GM18520 (cell line): ENCODE measurements at regions not wholly inside any gene's neighbourhood (a gene's known extent, or its start where the extent isn't known, plus 50 kb on each side); places are given as distances from the start of the nearest gene placed in this dataset.
"Not testable (repeated sequence)": the region's sequence is repeated elsewhere in the genome, so short reads cannot be mapped to it uniquely, and the experiment has no call there.

Experiments used
- ATAC-seq: cut with Tn5 transposase; IDR thresholded peaks from one replicate; pipeline ENCODE4 v1.9.1; 2021; ENCODE audit not compliant: unreplicated experiment

- no peak for ATAC-seq
Observed at GRCh38 chr3:67979342-67979741, 324.9 kb upstream of the SUCLG2 start.

GRCh38 chr3:67977762-67978161 is 323.4 kb upstream of the SUCLG2 start:
- ATAC-seq = no peak

GRCh38 chr3:67976663-67977062 is 322.3 kb upstream of the SUCLG2 start:
- ATAC-seq = no peak

GRCh38 chr3:67964596-67964995 is 310.2 kb upstream of the SUCLG2 start:
- no peak for ATAC-seq

- no peak for ATAC-seq
Observed at GRCh38 chr3:67957268-67957667, 302.9 kb upstream of the SUCLG2 start.

- no peak for ATAC-seq
Observed at GRCh38 chr3:67947808-67948508, 293.5 kb upstream of the SUCLG2 start.

- ATAC-seq = no peak
Observed at GRCh38 chr3:67946436-67946835, 292.0 kb upstream of the SUCLG2 start.

GRCh38 chr3:67943546-67943945 is 289.1 kb upstream of the SUCLG2 start:
- no peak for ATAC-seq

- no peak for ATAC-seq
Observed at GRCh38 chr3:67941433-67942030, 287.1 kb upstream of the SUCLG2 start.

GRCh38 chr3:67940210-67940952 is 286.0 kb upstream of the SUCLG2 start:
- no peak for ATAC-seq

GRCh38 chr3:67937498-67938118 is 283.2 kb upstream of the SUCLG2 start:
- no peak for ATAC-seq

GRCh38 chr3:67930394-67930793 is 276.0 kb upstream of the SUCLG2 start:
- ATAC-seq = not testable (repeated sequence)

GRCh38 chr3:67923796-67924195 is 269.4 kb upstream of the SUCLG2 start:
- ATAC-seq = no peak

- no peak for ATAC-seq
Observed at GRCh38 chr3:67920969-67921368, 266.6 kb upstream of the SUCLG2 start.

GRCh38 chr3:67920311-67920710 is 265.9 kb upstream of the SUCLG2 start:
- ATAC-seq = no peak

GRCh38 chr3:67916353-67916752 is 261.9 kb upstream of the SUCLG2 start:
- no peak for ATAC-seq

- no peak for ATAC-seq
Observed at GRCh38 chr3:67907735-67908134, 253.3 kb upstream of the SUCLG2 start.

- no peak for ATAC-seq
Observed at GRCh38 chr3:67906261-67906660, 251.8 kb upstream of the SUCLG2 start.

GRCh38 chr3:67901681-67902080 is 247.3 kb upstream of the SUCLG2 start:
- no peak for ATAC-seq

- ATAC-seq = no peak
Observed at GRCh38 chr3:67898916-67899315, 244.5 kb upstream of the SUCLG2 start.
